CD1c-positive myeloid dendritic cell (primary cell): ENCODE measurements at regions not wholly inside any gene's neighbourhood (a gene's known extent, or its start where the extent isn't known, plus 50 kb on each side); places are given as distances from the start of the nearest gene placed in this dataset.
A peak's percentile ranks its signal among the peaks of the same experiment; 100 is the strongest.

Experiments used
- DNase-seq: peaks from one replicate; pipeline ENCODE4 v3.0.0-alpha.2; 2016; ENCODE audit errors: extremely low spot score

DNA sequence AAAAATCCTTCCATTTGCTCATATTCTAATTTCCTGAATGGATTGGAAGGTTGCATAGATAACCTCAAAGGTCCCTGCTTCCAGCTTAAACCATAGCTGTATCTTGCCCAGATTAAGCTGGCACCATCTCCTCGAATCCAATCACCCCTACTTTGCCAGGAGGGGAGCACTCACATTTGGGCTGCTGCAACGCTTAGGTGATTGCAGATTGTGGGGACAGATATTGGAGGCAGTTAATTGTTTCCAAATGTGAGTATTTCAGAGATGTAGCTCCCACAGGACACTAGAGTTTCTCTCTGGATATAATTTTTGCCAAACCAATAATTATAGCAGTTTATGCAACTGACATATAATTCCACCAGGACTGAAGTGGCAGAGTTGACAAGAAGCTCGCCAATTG is 53.5 kb upstream of the ACSL1 start:
- DNase-seq, result no peak

DNA sequence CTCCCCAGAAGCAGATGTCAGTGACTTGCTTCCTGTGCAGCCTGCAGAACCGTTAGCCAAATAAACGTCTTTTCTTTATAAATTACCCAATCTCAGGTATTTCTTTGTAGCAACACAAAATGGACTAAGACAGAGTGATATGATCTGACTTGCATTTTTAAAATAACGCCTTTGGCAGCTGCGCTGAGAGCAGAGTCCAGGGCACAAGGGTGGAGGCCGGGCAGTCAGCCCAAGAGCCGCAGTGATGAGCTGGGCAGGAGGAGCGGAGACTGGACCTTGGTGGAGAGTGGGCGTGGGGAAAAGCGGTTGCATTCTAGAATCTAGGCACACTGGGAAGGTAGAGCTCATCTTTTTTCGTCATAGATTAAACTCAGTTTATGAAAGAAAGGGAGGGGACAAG is 56.5 kb upstream of the ACSL1 start:
- no peak for DNase-seq

GRCh38 chr4:184883024-184883423 is 57.3 kb upstream of the ACSL1 start:
- DNase-seq, result no peak

GRCh38 chr4:184884883-184885282 is 59.1 kb upstream of the ACSL1 start:
- no peak for DNase-seq

GRCh38 chr4:184885602-184886001 is 59.8 kb upstream of the ACSL1 start:
- no peak for DNase-seq

DNA sequence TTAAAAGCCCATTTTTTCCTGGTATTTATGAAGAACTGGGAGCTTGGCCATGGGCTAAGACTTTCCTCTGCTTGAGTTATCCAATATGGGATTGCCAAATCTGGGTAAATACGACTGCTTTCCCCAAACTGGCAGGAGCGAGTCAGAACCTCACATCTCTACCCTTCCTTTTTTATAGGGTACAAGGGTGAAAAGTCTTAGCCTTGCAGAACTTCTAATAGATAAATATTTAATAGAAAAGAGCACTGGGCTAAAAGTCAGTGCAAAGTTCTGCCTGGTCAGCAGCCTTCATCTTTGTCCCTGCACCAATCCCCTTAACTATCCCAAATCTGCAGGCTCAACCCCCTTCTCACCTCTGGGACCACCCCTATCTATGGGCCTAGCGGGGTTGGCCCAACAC is 61.6 kb upstream of the ACSL1 start:
- DNase-seq, result no peak

DNA sequence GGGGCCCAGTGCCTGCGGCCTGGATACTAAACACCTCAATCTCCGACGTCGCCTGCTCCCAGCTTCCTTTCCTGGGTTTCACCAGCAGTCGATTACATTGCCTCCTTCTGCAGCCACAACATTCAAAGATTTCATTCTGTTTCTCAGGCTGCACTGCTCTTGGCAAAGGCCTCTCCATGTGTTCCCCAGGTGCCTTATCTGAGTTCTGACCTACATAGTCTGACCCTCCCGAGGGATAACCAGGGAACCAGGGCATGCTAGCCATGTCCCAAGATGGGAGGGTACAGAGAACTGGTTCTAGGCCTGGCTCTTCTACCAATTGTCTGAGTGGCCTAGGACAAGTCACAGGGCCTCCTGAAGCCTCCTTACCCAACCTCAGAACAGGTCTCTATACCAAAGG is 62.2 kb upstream of the ACSL1 start:
- no peak for DNase-seq

GRCh38 chr4:184889666-184890335 is 64.0 kb upstream of the ACSL1 start:
- DNase-seq, result peak; percentile 73

DNA sequence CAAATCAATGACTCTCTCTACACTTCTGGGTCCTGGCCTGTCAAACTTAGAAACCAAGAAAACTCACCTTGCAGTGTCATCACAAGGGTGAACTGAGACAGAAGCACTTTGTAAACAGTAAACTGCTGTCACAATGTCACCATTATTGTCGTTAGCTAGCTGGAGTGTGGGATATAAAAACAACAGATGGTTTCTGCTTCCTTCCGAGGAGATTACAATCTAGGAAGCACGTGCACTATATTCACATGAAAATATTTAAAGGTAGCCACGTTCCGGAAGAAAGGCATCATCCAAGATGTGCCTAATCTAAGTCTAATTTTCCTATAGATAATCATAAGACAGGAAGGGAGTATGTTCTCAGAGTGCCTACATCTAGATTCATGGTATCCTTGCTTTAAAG is 64.7 kb upstream of the ACSL1 start:
- no peak for DNase-seq

- no peak for DNase-seq
These were observed 66.1 kb upstream of the ACSL1 start for GRCh38 chr4:184891816-184892397.

DNA sequence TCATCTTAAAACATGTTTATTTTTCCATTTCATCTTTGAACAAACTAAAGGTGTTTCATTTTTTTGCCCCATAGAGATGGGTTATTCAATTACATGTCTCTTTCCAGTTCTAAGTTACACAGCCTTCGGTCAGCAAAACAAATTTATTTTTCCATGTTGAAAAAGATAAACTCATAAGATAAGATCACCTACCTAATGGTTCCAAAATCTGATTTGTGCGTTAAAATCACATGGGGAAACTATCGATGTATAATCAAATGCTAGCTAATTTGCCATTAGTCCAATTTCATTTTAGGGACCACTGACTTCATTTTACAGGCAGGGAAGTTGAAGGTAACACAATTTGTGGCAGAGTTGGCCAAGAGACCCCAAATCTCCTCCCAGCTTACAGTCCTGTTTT is 67.2 kb upstream of the ACSL1 start:
- DNase-seq, result no peak

GRCh38 chr4:184893801-184894571 is 68.2 kb upstream of the ACSL1 start:
- peak; percentile 18 for DNase-seq

GRCh38 chr4:184895012-184895695 is 69.4 kb upstream of the ACSL1 start:
- peak; percentile 63 for DNase-seq

GRCh38 chr4:184896868-184897715 is 71.3 kb upstream of the ACSL1 start:
- peak; percentile 77 for DNase-seq

DNA sequence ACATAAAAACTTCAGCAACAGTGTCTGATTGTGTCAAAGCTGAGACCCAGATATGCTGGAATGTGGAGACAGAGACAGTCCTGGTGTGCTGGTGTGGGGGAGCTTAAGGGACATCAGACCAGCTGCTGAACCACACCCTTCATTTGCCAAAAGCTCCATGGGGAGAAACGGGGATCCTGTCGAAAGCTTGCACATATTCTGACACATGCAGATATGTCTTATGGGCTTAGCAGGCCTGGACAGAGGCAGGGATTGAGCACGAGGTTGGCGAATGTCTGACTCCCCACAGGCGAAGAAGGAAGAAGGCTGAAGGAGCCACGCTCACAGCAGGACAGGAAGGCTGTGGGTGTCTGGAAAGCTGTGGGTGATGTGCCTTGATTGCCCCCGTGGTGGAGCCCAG is 72.1 kb upstream of the ACSL1 start:
- peak; percentile 53 for DNase-seq

DNA sequence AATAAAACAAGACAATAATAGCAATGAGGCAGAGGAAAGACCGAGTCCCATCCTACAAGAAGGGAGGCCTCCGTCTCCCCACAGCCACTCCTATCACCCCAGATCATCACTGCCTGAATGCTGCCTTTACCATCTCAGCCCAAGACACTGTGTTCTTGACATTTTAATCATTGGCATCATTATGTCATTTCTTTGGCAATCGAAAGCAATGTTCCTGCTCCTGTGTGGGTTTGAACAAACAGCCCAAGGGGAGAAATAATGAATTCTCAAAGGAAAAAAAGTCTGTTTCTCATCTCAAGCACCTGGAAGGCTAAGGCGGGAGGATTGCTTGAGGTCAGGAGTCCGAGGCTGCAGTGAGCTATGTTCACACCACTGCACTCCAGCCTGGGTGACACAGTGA is 73.0 kb upstream of the ACSL1 start:
- no peak for DNase-seq

DNA sequence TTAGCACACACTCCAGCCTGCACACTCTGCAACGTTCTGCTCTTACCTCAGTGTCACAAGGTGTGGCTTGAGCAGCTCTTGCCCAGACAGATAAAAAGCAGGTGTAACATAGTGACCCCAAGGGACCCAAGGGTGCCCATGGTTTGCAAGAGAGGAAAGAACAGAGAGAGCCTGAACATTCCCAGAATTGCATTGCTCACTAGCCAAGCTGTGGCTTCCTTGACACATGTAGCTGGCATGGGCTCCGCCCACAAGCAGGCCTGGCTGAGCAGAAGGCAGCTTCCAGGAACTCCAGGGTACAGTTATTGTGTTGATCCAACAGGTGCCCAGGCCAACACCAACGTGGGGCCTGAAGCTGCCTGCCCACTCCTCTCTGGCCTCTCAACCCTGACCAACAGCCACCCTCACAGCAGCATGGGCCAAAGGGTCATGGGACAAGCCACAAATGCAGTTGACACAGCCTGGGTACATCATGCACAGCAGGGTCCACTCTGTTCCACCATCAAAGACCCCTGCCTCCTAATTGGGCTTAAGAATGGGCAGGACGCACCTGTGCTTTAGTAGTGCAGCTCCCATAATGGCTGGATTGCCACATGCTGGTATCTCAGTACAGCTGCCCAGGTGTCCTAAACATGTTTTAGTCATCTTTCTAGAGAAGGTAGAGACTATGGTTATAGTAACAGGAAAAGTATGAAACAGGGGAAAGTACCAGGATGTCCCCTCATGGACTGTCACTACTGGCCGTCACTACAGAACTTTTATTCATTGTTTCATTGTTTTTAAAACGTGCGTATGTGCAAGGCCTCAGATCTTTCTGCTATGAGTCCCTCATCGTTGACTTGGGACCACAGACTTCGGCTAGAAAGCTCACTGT is 73.7 kb upstream of the ACSL1 start:
- peak; percentile 23 for DNase-seq

- DNase-seq, result no peak
These were observed 74.4 kb upstream of the ACSL1 start for GRCh38 chr4:184900184-184900583.

GRCh38 chr4:184902550-184902949 is 76.8 kb upstream of the ACSL1 start:
- no peak for DNase-seq

GRCh38 chr4:184906480-184907097 is 80.8 kb upstream of the ACSL1 start:
- DNase-seq, result no peak
